ENCODE measurements at regions not wholly inside any gene's neighbourhood (a gene's known extent, or its start where the extent isn't known, plus 50 kb on each side); places are given as distances from the start of the nearest gene placed in this dataset.

DNA sequence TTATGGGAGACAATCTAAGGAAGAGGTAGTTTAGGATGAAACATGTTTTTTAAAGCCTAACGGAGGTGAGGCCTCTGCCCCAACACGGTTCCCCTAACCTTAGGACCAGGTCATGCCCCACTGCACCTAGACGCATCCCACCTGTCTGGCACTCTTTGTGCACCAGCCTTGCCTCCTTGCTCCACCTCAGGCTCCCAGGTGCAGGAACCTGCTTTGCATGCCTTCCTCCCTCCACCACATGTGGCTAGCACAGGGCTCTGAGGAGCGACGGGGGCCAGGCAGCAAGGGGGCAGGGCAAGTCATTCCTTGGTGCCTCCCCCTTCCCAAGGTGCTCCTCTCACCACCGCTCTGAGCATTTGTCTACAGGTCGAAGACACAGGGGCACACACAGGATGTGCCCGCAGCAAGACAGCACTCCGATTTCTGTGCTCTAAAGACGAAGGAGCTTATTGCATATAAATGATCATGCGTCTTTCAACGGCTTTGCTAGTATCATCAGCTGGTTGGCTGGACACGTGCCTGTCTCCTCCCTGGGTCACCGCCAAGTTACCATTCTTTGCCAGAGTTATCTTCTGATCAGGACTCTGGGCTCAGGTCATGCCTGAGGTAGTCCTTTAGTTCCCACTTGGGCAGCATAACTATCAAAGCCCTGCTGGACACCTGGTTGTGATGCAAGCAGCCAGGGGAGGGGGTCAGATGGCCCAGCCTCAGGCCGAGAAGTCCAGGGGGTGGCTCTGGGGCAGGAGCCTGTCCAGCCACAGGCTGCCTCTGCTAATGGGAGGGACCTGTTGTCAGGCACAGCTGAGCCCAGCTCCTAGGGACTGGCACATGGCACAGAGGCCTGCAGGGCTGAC is 172.0 kb upstream of the NTM start:
- TF ChIP-seq EZH2phosphoT487 (IDR thresholded peaks at IDR 0.05; ENCODE audit: low read depth): no peak
- TF ChIP-seq, protein P1, sequence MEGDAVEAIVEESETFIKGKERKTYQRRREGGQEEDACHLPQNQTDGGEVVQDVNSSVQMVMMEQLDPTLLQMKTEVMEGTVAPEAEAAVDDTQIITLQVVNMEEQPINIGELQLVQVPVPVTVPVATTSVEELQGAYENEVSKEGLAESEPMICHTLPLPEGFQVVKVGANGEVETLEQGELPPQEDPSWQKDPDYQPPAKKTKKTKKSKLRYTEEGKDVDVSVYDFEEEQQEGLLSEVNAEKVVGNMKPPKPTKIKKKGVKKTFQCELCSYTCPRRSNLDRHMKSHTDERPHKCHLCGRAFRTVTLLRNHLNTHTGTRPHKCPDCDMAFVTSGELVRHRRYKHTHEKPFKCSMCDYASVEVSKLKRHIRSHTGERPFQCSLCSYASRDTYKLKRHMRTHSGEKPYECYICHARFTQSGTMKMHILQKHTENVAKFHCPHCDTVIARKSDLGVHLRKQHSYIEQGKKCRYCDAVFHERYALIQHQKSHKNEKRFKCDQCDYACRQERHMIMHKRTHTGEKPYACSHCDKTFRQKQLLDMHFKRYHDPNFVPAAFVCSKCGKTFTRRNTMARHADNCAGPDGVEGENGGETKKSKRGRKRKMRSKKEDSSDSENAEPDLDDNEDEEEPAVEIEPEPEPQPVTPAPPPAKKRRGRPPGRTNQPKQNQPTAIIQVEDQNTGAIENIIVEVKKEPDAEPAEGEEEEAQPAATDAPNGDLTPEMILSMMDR (IDR thresholded peaks at IDR 0.05; ENCODE audit: low read depth, low read length): no peak

Data from OCI-LY3 (cell line).